ENCODE measurements at regions not wholly inside any gene's neighbourhood (a gene's known extent, or its start where the extent isn't known, plus 50 kb on each side); places are given as distances from the start of the nearest gene placed in this dataset.

GRCh38 chr4:18127030-18127429 lies 105.5 kb upstream of the LCORL start:
- Mint-ChIP-seq H3K27me3 (ENCODE audit: low read depth in 3 of 3) (peaks cover 0 to 1% (median 0%) of the 10 kb centered on the region in 3 donors), H3K4me3 (no peak overlapping the region), H3K27ac (no peak overlapping the region), H3K4me1 (no peaks in the 10 kb centered on the region), H3K9me3 (peaks cover 0 to 3% (median 0%) of the 10 kb centered on the region in 7 donors), H3K36me3 (no peaks in the 10 kb centered on the region)
- no peaks in the 10 kb centered on the region for H3K9me3 ChIP-seq (replicated peaks in 1 of 2; ENCODE audit: control insufficient read depth in 1 of 2, insufficient read depth in 1 of 2, low read length in 2 of 2)
- H3K27me3 ChIP-seq (ENCODE audit: control insufficient read depth in 2 of 2, insufficient read depth in 2 of 2, low read length in 2 of 2), result no peaks in the 10 kb centered on the region
- no CpG with 5 or more reads among the region's 3 CpGs for WGBS (ENCODE audit: insufficient coverage)
- no peaks in the 10 kb centered on the region for H3K79me2 ChIP-seq (ENCODE audit: insufficient read depth, low read length)
- H2AFZ ChIP-seq (ENCODE audit: insufficient read depth, low read depth, low read length, poor library complexity, severe bottlenecking), result no peak overlapping the region
- intact Hi-C loops (cut with micrococcal nuclease), result no loop called here
- DNase-seq, result no peak
- no peaks in the 10 kb centered on the region for H4K20me1 ChIP-seq (ENCODE audit: insufficient read depth, low read length)
- no peak overlapping the region for H3K27ac ChIP-seq (ENCODE audit: low read depth in 1 of 2, low read length in 2 of 2)
- TF ChIP-seq CTCF (IDR thresholded peaks at IDR 0.05), result no peak
- H3K36me3 ChIP-seq (replicated peaks in 1 of 2; ENCODE audit: control insufficient read depth in 1 of 2, insufficient read depth in 2 of 2, low read length in 2 of 2), result no peaks in the 10 kb centered on the region
- no peak overlapping the region for H3K9ac ChIP-seq (ENCODE audit: insufficient read depth, low read length, poor library complexity, severe bottlenecking)
- H3K4me1 ChIP-seq (ENCODE audit: control insufficient read depth in 1 of 2, insufficient read depth in 2 of 2, low read length in 2 of 2), result no peaks in the 10 kb centered on the region
- no peak overlapping the region for H3K4me2 ChIP-seq (replicated peaks; ENCODE audit: extremely low read depth, low read length, poor library complexity, severe bottlenecking)
- H3K4me3 ChIP-seq (replicated peaks in 1 of 3; ENCODE audit: low read depth in 2 of 3, low read length in 3 of 3), result no peak overlapping the region

- Histone ChIP-seq H3K4me1 (ENCODE audit: control insufficient read depth in 1 of 2, insufficient read depth in 2 of 2, low read length in 2 of 2) (no peaks in the 10 kb centered on the region), H3K9ac (ENCODE audit: insufficient read depth, low read length, poor library complexity, severe bottlenecking) (no peak overlapping the region), H3K27me3 (ENCODE audit: control insufficient read depth in 2 of 2, insufficient read depth in 2 of 2, low read length in 2 of 2) (no peaks in the 10 kb centered on the region), H3K27ac (ENCODE audit: low read depth in 1 of 2, low read length in 2 of 2) (no peak overlapping the region), H3K4me2 (replicated peaks; ENCODE audit: extremely low read depth, low read length, poor library complexity, severe bottlenecking) (no peak overlapping the region), H2AFZ (ENCODE audit: insufficient read depth, low read depth, low read length, poor library complexity, severe bottlenecking) (no peak overlapping the region), H4K20me1 (ENCODE audit: insufficient read depth, low read length) (no peaks in the 10 kb centered on the region), H3K79me2 (ENCODE audit: insufficient read depth, low read length) (no peaks in the 10 kb centered on the region), H3K4me3 (replicated peaks in 1 of 3; ENCODE audit: low read depth in 2 of 3, low read length in 3 of 3) (no peak overlapping the region), H3K9me3 (replicated peaks in 1 of 2; ENCODE audit: control insufficient read depth in 1 of 2, insufficient read depth in 1 of 2, low read length in 2 of 2) (no peaks in the 10 kb centered on the region), H3K36me3 (replicated peaks in 1 of 2; ENCODE audit: control insufficient read depth in 1 of 2, insufficient read depth in 2 of 2, low read length in 2 of 2) (no peaks in the 10 kb centered on the region)
- intact Hi-C loops (cut with micrococcal nuclease), result no loop called here
- Mint-ChIP-seq H3K4me1 (no peaks in the 10 kb centered on the region), H3K4me3 (no peak overlapping the region), H3K27me3 (ENCODE audit: low read depth in 3 of 3) (no peaks in the 10 kb centered on the region), H3K9me3 (peaks cover 0 to 2% (median 0%) of the 10 kb centered on the region in 7 donors), H3K36me3 (no peaks in the 10 kb centered on the region), H3K27ac (no peak overlapping the region)
- DNase-seq, result no peak
- TF ChIP-seq CTCF (IDR thresholded peaks at IDR 0.05), result no peak
- WGBS (ENCODE audit: insufficient coverage), result 78% methylated on average over 2 of the region's 2 CpGs
Observed at GRCh38 chr4:18113710-18114331, 92.3 kb upstream of the LCORL start.
